PC-3 (cell line): ENCODE measurements at regions not wholly inside any gene's neighbourhood (a gene's known extent, or its start where the extent isn't known, plus 50 kb on each side); places are given as distances from the start of the nearest gene placed in this dataset.
A peak's percentile ranks its signal among the peaks of the same experiment; 100 is the strongest.

ENCODE experiments used
- ATAC-seq: fragments of 200-7000 bp; cut with Tn5 transposase; 2 replicates; pipeline ENCODE4 v1.9.1; 2020; ENCODE audit warnings: mild to moderate bottlenecking, moderate library complexity
- BruUV-seq: library from RNA; stranded (reverse); fragments of 400-500 nt; replicated peaks from 2 replicates; lab custom pipeline; 2021; lab: Mats Ljungman, UMichigan
- CTCF ChIA-PET: fragments of 300-600 bp; sonication (Branson Sonifier 250); formaldehyde crosslinking; loops from one replicate; lab custom pipeline; 2022; ENCODE audit warnings: antibody characterized with exemption; lab: Charles Lee
- POLR2A ChIA-PET: fragments of 300-600 bp; sonication (Branson Sonifier 250); formaldehyde crosslinking; loops from one replicate; lab custom pipeline; 2022; ENCODE audit warnings: antibody characterized with exemption; ENCODE audit not compliant: unreplicated experiment; lab: Charles Lee
- DNase-seq: peaks from one replicate; pipeline ENCODE4 v3.0.0-alpha.2; 2015
- H2AFZ ChIP-seq: fragments of 300-600 bp; sonication (generic); 2 replicates; pipeline ENCODE4 v1.6.0; 2016; ENCODE audit warnings: antibody characterized with exemption, low read length
- H3F3A ChIP-seq: fragments of 300-600 bp; sonication (generic); one replicate; pipeline ENCODE4 v1.6.0; 2017; ENCODE audit warnings: antibody characterized with exemption, low read length, control low read depth, mild to moderate bottlenecking; ENCODE audit not compliant: unreplicated experiment
- H3K27ac ChIP-seq: fragments of 300-600 bp; sonication (generic); 2 replicates; pipeline ENCODE4 v1.5.1; 2016; ENCODE audit warnings: mild to moderate bottlenecking, low read length
- H3K27me3 ChIP-seq: fragments of 300-600 bp; sonication (generic); 2 replicates; pipeline ENCODE4 v1.6.1; 2016; ENCODE audit warnings: low read length, mixed read lengths
- H3K36me3 ChIP-seq: fragments of 300-600 bp; sonication (generic); 2 replicates; pipeline ENCODE4 v1.6.1; 2016; ENCODE audit warnings: low read depth, mixed run types, low read length, mixed read lengths
- H3K4me1 ChIP-seq: fragments of 300-600 bp; sonication (generic); 2 replicates; pipeline ENCODE4 v1.5.1; 2016; ENCODE audit warnings: low read length; ENCODE audit not compliant: insufficient read depth
- H3K4me2 ChIP-seq: fragments of 300-600 bp; sonication (generic); 2 replicates; pipeline ENCODE4 v1.6.0; 2016; ENCODE audit warnings: low read length
- H3K4me3 ChIP-seq: fragments of 300-600 bp; sonication (generic); 2 replicates; pipeline ENCODE4 v1.5.1; 2016; ENCODE audit warnings: mild to moderate bottlenecking, low read length, mixed read lengths
- H3K79me2 ChIP-seq: fragments of 300-600 bp; sonication (generic); 2 replicates; pipeline ENCODE4 v1.6.1; 2017; ENCODE audit warnings: low read length, mixed read lengths
- H3K9ac ChIP-seq: fragments of 300-600 bp; sonication (generic); 2 replicates; pipeline ENCODE4 v1.6.0; 2016; ENCODE audit warnings: mild to moderate bottlenecking, low read length
- H3K9me2 ChIP-seq: fragments of 300-600 bp; sonication (generic); replicated peaks from 2 replicates; pipeline ENCODE4 v1.6.1; 2016; ENCODE audit warnings: mixed run types, low read length, mixed read lengths
- H3K9me3 ChIP-seq: fragments of 300-600 bp; sonication (generic); 2 replicates; pipeline ENCODE4 v1.6.1; 2016; ENCODE audit warnings: low read length, mixed read lengths
- H4K20me1 ChIP-seq: fragments of 300-600 bp; sonication (generic); 2 replicates; pipeline ENCODE4 v1.6.1; 2016; ENCODE audit warnings: low read length, mixed read lengths
- CTCF ChIP-seq: fragments of 300-600 bp; sonication (generic); conservative IDR thresholded peaks from 2 replicates; pipeline ENCODE4 v1.5.1; 2017; ENCODE audit warnings: antibody characterized with exemption, low read depth, mild to moderate bottlenecking, low read length
- EZH2 ChIP-seq: fragments of 300-600 bp; sonication (generic); IDR thresholded peaks from one replicate; pipeline ENCODE4 v1.6.1; 2017; ENCODE audit warnings: antibody characterized with exemption, mild to moderate bottlenecking, low read length; ENCODE audit not compliant: unreplicated experiment
- EZH2phosphoT487 ChIP-seq: fragments of 300-600 bp; sonication (generic); IDR thresholded peaks from 2 replicates; pipeline ENCODE4 v1.6.1; 2018; ENCODE audit warnings: mild to moderate bottlenecking, antibody characterized with exemption, low read length, borderline replicate concordance
- intact Hi-C: fragments of 100-400 bp; cut with micrococcal nuclease; formaldehyde crosslinking; loops from 2 replicates; pipeline ENCODE4 v1.9.0; 2023

- H3K9me2 ChIP-seq: no peaks in the 10 kb centered on the region
- no peak overlapping the region for H2AFZ ChIP-seq
- ChIA-PET POLR2A (no interaction called here), CTCF (no interaction called here)
- DNase-seq: no peak
- no peaks in the 10 kb centered on the region for H3K9me3 ChIP-seq
- TF ChIP-seq EZH2 (no peak), EZH2phosphoT487 (no peak), CTCF (no peak)
- no peaks in the 10 kb centered on the region for H3F3A ChIP-seq
- no peak overlapping the region for H3K4me3 ChIP-seq
- ATAC-seq: no peak
- no peak overlapping the region for H3K27ac ChIP-seq
- no peaks in the 10 kb centered on the region for H4K20me1 ChIP-seq
- H3K4me1 ChIP-seq: peaks cover 8% of the 10 kb centered on the region; the same call in 1 of the 2 replicates
- H3K79me2 ChIP-seq: no peaks in the 10 kb centered on the region
- H3K4me2 ChIP-seq: no peak overlapping the region
- no peak overlapping the region for H3K9ac ChIP-seq
- intact Hi-C loops: loop anchor here (5.0 to 10.0 kb wide), 3 partner anchors 81 to 316 kb away; no protein-coding TSS in a partner anchor
- BruUV-seq: no TSS peak
- H3K27me3 ChIP-seq: no peaks in the 10 kb centered on the region
- H3K36me3 ChIP-seq: no peaks in the 10 kb centered on the region
Observed at GRCh38 chr4:124331781-124332180, 380.8 kb downstream of the ANKRD50 start.

- intact Hi-C loops: loop anchor here (5.0 to 10.0 kb wide), 3 partner anchors 79 to 314 kb away; no protein-coding TSS in a partner anchor
- CTCF ChIA-PET: interaction anchor here (0.5 to 1.2 kb wide), 3 partner anchors 17 to 96 kb away, joined by 3 to 4 read pairs (median 3); no protein-coding TSS in a partner anchor
Observed at GRCh38 chr4:124333466-124333865, 379.1 kb downstream of the ANKRD50 start.

GRCh38 chr4:124334119-124334518, 378.4 kb downstream of the ANKRD50 start:
- peak overlapping the region; percentile 1; the same call in 1 of the 2 replicates for H3K27ac ChIP-seq
- H3K79me2 ChIP-seq: no peaks in the 10 kb centered on the region
- H3K4me1 ChIP-seq: peaks cover 8% of the 10 kb centered on the region; the same call in 1 of the 2 replicates
- H3K4me3 ChIP-seq: 0 out of 2 replicates have a peak overlapping the region, but pooled peaks have one; percentile 2
- H3K9me3 ChIP-seq: no peaks in the 10 kb centered on the region
- no peaks in the 10 kb centered on the region for H3K27me3 ChIP-seq
- TF ChIP-seq EZH2phosphoT487 (no peak), CTCF (peak; percentile 58)
- CTCF ChIA-PET: interaction anchor here (0.5 to 1.2 kb wide), 4 partner anchors 14 to 95 kb away, joined by 3 to 4 read pairs (median 3); no protein-coding TSS in a partner anchor
- H2AFZ ChIP-seq: no peak overlapping the region
- no peaks in the 10 kb centered on the region for H3K36me3 ChIP-seq
- DNase-seq (peak; percentile 83), ATAC-seq (peak; percentile 94)
- H3K4me2 ChIP-seq: peak overlapping the region; percentile 60
- intact Hi-C loops: loop anchor here (1.0 to 10.0 kb wide), 8 partner anchors 78 to 949 kb away; partner anchors contain the start of gene ANKRD50
- no peaks in the 10 kb centered on the region for H3K9me2 ChIP-seq
- no peak overlapping the region for H3K9ac ChIP-seq
- POLR2A ChIA-PET: interaction anchor here (0.7 kb wide), 1 partner anchor 145 kb away, joined by 3 read pairs; no protein-coding TSS in a partner anchor
- no peaks in the 10 kb centered on the region for H3F3A ChIP-seq
- BruUV-seq: no TSS peak
- H4K20me1 ChIP-seq: no peaks in the 10 kb centered on the region

More at GRCh38 chr4:124333466-124333865, 379.1 kb downstream of the ANKRD50 start:
- H3K4me3 ChIP-seq: no peak overlapping the region
- H3K27ac ChIP-seq: no peak overlapping the region
- no peaks in the 10 kb centered on the region for H3K9me3 ChIP-seq
- H3K27me3 ChIP-seq: no peaks in the 10 kb centered on the region
- ATAC-seq (no peak), DNase-seq (no peak)
- no peaks in the 10 kb centered on the region for H3K9me2 ChIP-seq
- POLR2A ChIA-PET: no interaction called here
- BruUV-seq: no TSS peak
- no peaks in the 10 kb centered on the region for H3K79me2 ChIP-seq
- peaks cover 8% of the 10 kb centered on the region; the same call in 1 of the 2 replicates for H3K4me1 ChIP-seq
- no peaks in the 10 kb centered on the region for H3K36me3 ChIP-seq
- TF ChIP-seq EZH2phosphoT487: no peak
- no peak for TF ChIP-seq EZH2
- H3F3A ChIP-seq: no peaks in the 10 kb centered on the region
- H2AFZ ChIP-seq: peak overlapping the region; percentile 6; the same call in 1 of the 2 replicates
- no peak overlapping the region for H3K4me2 ChIP-seq
- H4K20me1 ChIP-seq: no peaks in the 10 kb centered on the region
- H3K9ac ChIP-seq: no peak overlapping the region
